RWPE2 (cell line): ENCODE measurements at regions not wholly inside any gene's neighbourhood (a gene's known extent, or its start where the extent isn't known, plus 50 kb on each side); places are given as distances from the start of the nearest gene placed in this dataset.

Experiments
- ATAC-seq: fragments of 200-7000 bp; cut with Tn5 transposase; 3 replicates; pipeline ENCODE4 v1.9.1; 2021; ENCODE audit warnings: low read depth
- DNase-seq: peaks from one replicate; pipeline ENCODE4 v3.0.0-alpha.2; 2020; ENCODE audit warnings: low spot score
- H3K27ac ChIP-seq: fragments of 450-650 bp; 2 replicates; pipeline ENCODE4 v1.5.1; 2017; ENCODE audit warnings: mild to moderate bottlenecking; ENCODE audit not compliant: poor library complexity, severe bottlenecking
- H3K27me3 ChIP-seq: fragments of 250-450 bp; sonication (Bioruptor Pico); 2 replicates; pipeline ENCODE4 v1.5.1; 2021; ENCODE audit warnings: mild to moderate bottlenecking, moderate library complexity; ENCODE audit not compliant: insufficient read depth, poor library complexity, severe bottlenecking
- H3K36me3 ChIP-seq: fragments of 250-450 bp; sonication (Bioruptor Pico); 2 replicates; pipeline ENCODE4 v1.5.1; 2020; ENCODE audit warnings: low read depth, mild to moderate bottlenecking, moderate library complexity
- H3K4me1 ChIP-seq: fragments of 250-450 bp; sonication (Bioruptor Pico); 2 replicates; pipeline ENCODE4 v1.5.1; 2021; ENCODE audit warnings: mild to moderate bottlenecking, moderate library complexity; ENCODE audit not compliant: insufficient read depth, poor library complexity, severe bottlenecking
- H3K4me3 ChIP-seq: fragments of 250-450 bp; sonication (Bioruptor Pico); 2 replicates; pipeline ENCODE4 v1.5.1; 2021; ENCODE audit warnings: mild to moderate bottlenecking, moderate library complexity; ENCODE audit not compliant: severe bottlenecking
- H3K9me3 ChIP-seq: fragments of 250-450 bp; sonication (Bioruptor Pico); 2 replicates; pipeline ENCODE4 v1.5.1; 2021; ENCODE audit warnings: mild to moderate bottlenecking, moderate library complexity; ENCODE audit not compliant: severe bottlenecking
- CTCF ChIP-seq: fragments of 450-650 bp; IDR thresholded peaks from one replicate; pipeline ENCODE4 v1.5.1; 2017; ENCODE audit warnings: mild to moderate bottlenecking, moderate library complexity; ENCODE audit not compliant: poor library complexity, severe bottlenecking

- TF ChIP-seq CTCF = peak; percentile 69
- peak; percentile 64 for ATAC-seq
Observed at GRCh38 chr14:53412819-53413675, 259.9 kb upstream of the DDHD1 start.

GRCh38 chr14:53411125-53411524, 258.0 kb upstream of the DDHD1 start:
- DNase-seq = no peak
- no peaks in the 10 kb centered on the region for H3K27me3 ChIP-seq
- TF ChIP-seq CTCF = no peak

More at GRCh38 chr14:53412819-53413675, 259.9 kb upstream of the DDHD1 start:
- no peak overlapping the region for H3K4me3 ChIP-seq
- H3K27me3 ChIP-seq = no peaks in the 10 kb centered on the region
- DNase-seq = no peak
- no peak overlapping the region for H3K27ac ChIP-seq
- H3K9me3 ChIP-seq = no peaks in the 10 kb centered on the region
- no peaks in the 10 kb centered on the region for H3K4me1 ChIP-seq
- H3K36me3 ChIP-seq = no peaks in the 10 kb centered on the region

GRCh38 chr14:53409969-53410368, 256.8 kb upstream of the DDHD1 start:
- TF ChIP-seq CTCF = no peak
- H3K27me3 ChIP-seq = no peaks in the 10 kb centered on the region
- ATAC-seq (no peak), DNase-seq (no peak)
- H3K27ac ChIP-seq = no peak overlapping the region
- no peaks in the 10 kb centered on the region for H3K36me3 ChIP-seq
- no peak overlapping the region for H3K4me3 ChIP-seq
- no peaks in the 10 kb centered on the region for H3K9me3 ChIP-seq
- H3K4me1 ChIP-seq = no peaks in the 10 kb centered on the region

More at GRCh38 chr14:53411125-53411524, 258.0 kb upstream of the DDHD1 start:
- Histone ChIP-seq H3K9me3 (no peaks in the 10 kb centered on the region), H3K4me1 (no peaks in the 10 kb centered on the region), H3K4me3 (no peak overlapping the region), H3K27ac (no peak overlapping the region), H3K36me3 (no peaks in the 10 kb centered on the region)
- no peak for ATAC-seq

GRCh38 chr14:53409289-53409688, 256.2 kb upstream of the DDHD1 start:
- Histone ChIP-seq H3K4me1 (no peaks in the 10 kb centered on the region), H3K9me3 (no peaks in the 10 kb centered on the region), H3K36me3 (no peaks in the 10 kb centered on the region), H3K27me3 (no peaks in the 10 kb centered on the region), H3K27ac (no peak overlapping the region), H3K4me3 (no peak overlapping the region)
- TF ChIP-seq CTCF = no peak
- ATAC-seq (no peak), DNase-seq (no peak)
